ENCODE measurements at regions not wholly inside any gene's neighbourhood (a gene's known extent, or its start where the extent isn't known, plus 50 kb on each side); places are given as distances from the start of the nearest gene placed in this dataset.

GRCh38 chr12:87238466-87238865 lies 790.7 kb downstream of the C12orf50 start:
- no peaks in the 10 kb centered on the region for H3K4me1 ChIP-seq (ENCODE audit: control insufficient read depth in 1 of 2, insufficient read depth in 1 of 2, low read depth in 1 of 2, low read length in 1 of 2)
- H3K27ac ChIP-seq: no peak overlapping the region
- no peaks in the 10 kb centered on the region for H3K36me3 ChIP-seq
- no peak for TF ChIP-seq CTCF (IDR thresholded peaks at IDR 0.05)
- H3K27me3 ChIP-seq: no peaks in the 10 kb centered on the region
- no peak overlapping the region for H3K4me3 ChIP-seq (ENCODE audit: low read depth in 1 of 2, low read length in 1 of 2)
- no peaks in the 10 kb centered on the region for H3K9me3 ChIP-seq

GRCh38 chr12:87234898-87235297 lies 794.3 kb downstream of the C12orf50 start:
- Histone ChIP-seq H3K4me1 (ENCODE audit: control insufficient read depth in 1 of 2, insufficient read depth in 1 of 2, low read depth in 1 of 2, low read length in 1 of 2) (no peaks in the 10 kb centered on the region), H3K27me3 (no peaks in the 10 kb centered on the region), H3K9me3 (no peaks in the 10 kb centered on the region), H3K27ac (no peak overlapping the region), H3K36me3 (no peaks in the 10 kb centered on the region), H3K4me3 (ENCODE audit: low read depth in 1 of 2, low read length in 1 of 2) (no peak overlapping the region)
- TF ChIP-seq CTCF (IDR thresholded peaks at IDR 0.05): no peak

GRCh38 chr12:87233671-87234070 lies 795.5 kb downstream of the C12orf50 start:
- no peak for TF ChIP-seq CTCF (IDR thresholded peaks at IDR 0.05)

DNA sequence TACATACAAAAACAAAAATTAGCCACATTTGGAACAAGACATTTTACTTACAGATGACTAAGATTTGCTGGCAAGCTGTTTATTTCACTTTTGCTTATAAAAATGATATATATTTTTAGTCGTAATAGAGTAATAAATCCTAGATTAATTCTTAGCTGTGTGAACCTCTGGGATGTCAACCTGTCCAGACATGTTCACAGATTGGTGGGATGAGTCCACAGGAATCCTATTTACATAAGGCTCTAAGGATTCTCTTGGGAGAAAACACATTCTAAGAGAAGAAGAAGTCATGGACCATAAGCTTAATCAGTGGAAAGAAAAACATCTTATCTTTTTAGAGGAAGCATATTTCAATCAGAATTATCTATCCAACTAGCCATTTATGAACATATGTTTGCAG lies 797.4 kb downstream of the C12orf50 start:
- Histone ChIP-seq H3K36me3 (no peaks in the 10 kb centered on the region), H3K27ac (no peak overlapping the region), H3K27me3 (no peaks in the 10 kb centered on the region), H3K4me3 (ENCODE audit: low read depth in 1 of 2, low read length in 1 of 2) (no peak overlapping the region), H3K9me3 (no peaks in the 10 kb centered on the region), H3K4me1 (ENCODE audit: control insufficient read depth in 1 of 2, insufficient read depth in 1 of 2, low read depth in 1 of 2, low read length in 1 of 2) (no peaks in the 10 kb centered on the region)
- no peak for TF ChIP-seq CTCF (IDR thresholded peaks at IDR 0.05)

More at GRCh38 chr12:87233671-87234070, 795.5 kb downstream of the C12orf50 start:
- H3K9me3 ChIP-seq: no peaks in the 10 kb centered on the region
- H3K4me1 ChIP-seq (ENCODE audit: control insufficient read depth in 1 of 2, insufficient read depth in 1 of 2, low read depth in 1 of 2, low read length in 1 of 2): no peaks in the 10 kb centered on the region
- H3K36me3 ChIP-seq: no peaks in the 10 kb centered on the region
- no peak overlapping the region for H3K4me3 ChIP-seq (ENCODE audit: low read depth in 1 of 2, low read length in 1 of 2)
- H3K27me3 ChIP-seq: no peaks in the 10 kb centered on the region
- no peak overlapping the region for H3K27ac ChIP-seq

- Histone ChIP-seq H3K4me1 (ENCODE audit: control insufficient read depth in 1 of 2, insufficient read depth in 1 of 2, low read depth in 1 of 2, low read length in 1 of 2) (no peaks in the 10 kb centered on the region), H3K27ac (no peak overlapping the region), H3K4me3 (ENCODE audit: low read depth in 1 of 2, low read length in 1 of 2) (no peak overlapping the region), H3K9me3 (no peaks in the 10 kb centered on the region), H3K27me3 (no peaks in the 10 kb centered on the region), H3K36me3 (no peaks in the 10 kb centered on the region)
- TF ChIP-seq CTCF (IDR thresholded peaks at IDR 0.05): no peak
Measured at GRCh38 chr12:87230441-87230840, 798.8 kb downstream of the C12orf50 start.

DNA sequence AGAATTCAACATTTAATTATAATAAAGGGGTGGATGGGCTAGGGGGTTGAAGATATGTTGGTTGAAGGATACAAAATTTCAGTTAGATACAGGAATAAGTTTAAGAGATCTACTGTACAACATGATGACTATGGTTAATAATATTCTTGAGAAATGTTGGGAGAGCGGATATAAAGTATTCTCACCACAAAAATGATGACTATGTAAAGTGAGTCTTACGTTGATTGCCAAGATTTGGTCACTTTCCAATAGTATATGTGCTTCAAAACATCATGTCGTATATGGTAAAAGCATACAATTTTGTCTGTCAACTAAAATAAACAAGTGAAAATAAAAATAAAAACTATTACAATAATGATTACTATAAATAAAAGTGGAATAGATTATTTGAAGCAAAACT lies 802.0 kb downstream of the C12orf50 start:
- no peaks in the 10 kb centered on the region for H3K4me1 ChIP-seq (ENCODE audit: control insufficient read depth in 1 of 2, insufficient read depth in 1 of 2, low read depth in 1 of 2, low read length in 1 of 2)
- H3K27me3 ChIP-seq: no peaks in the 10 kb centered on the region
- no peak for TF ChIP-seq CTCF (IDR thresholded peaks at IDR 0.05)
- H3K9me3 ChIP-seq: no peaks in the 10 kb centered on the region
- no peak overlapping the region for H3K27ac ChIP-seq
- H3K36me3 ChIP-seq: no peaks in the 10 kb centered on the region
- no peak overlapping the region for H3K4me3 ChIP-seq (ENCODE audit: low read depth in 1 of 2, low read length in 1 of 2)
